ENCODE measurements at regions not wholly inside any gene's neighbourhood (a gene's known extent, or its start where the extent isn't known, plus 50 kb on each side); places are given as distances from the start of the nearest gene placed in this dataset.

DNA sequence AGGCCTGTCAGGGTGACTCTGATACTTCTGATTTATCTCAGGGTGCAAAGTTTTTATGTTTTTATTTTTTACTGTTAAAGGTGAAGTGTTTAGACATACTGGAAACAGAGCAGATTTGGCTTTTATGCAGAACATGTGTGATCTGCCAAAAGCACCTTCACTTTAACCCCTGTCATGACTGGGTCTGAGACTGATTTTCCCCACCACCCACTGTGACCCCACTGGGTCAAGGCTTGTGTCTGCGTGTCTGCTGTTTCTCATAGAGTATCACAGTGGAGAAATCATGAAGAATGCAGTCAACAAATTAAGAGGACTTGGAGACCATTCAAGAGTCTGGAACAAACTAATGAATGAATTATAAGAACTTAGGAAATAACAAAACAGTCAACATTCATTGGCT, 131.2 kb downstream of the SPTSSA start:
- H3K4me3 Mint-ChIP-seq, result no peak overlapping the region
- no peak overlapping the region for H3K27ac Mint-ChIP-seq
- ChIA-PET POLR2A (no interaction called here), CTCF (interaction anchor here (0.6 to 2.0 kb wide), 8 partner anchors 8 to 1738 kb away, joined by 3 to 23 read pairs (median 5); no protein-coding TSS in a partner anchor)
- no peak for ATAC-seq
- H3K27me3 Mint-ChIP-seq (ENCODE audit: low read depth), result no peaks in the 10 kb centered on the region
- DNase-seq (ENCODE audit: low spot score), result no peak
- H3K9me3 Mint-ChIP-seq, result peaks cover 5% of the 10 kb centered on the region; the same call in 1 of the 2 replicates
- H3K36me3 Mint-ChIP-seq, result no peaks in the 10 kb centered on the region
- peaks cover 11% of the 10 kb centered on the region for H3K4me1 Mint-ChIP-seq
- TF ChIP-seq, protein P1, sequence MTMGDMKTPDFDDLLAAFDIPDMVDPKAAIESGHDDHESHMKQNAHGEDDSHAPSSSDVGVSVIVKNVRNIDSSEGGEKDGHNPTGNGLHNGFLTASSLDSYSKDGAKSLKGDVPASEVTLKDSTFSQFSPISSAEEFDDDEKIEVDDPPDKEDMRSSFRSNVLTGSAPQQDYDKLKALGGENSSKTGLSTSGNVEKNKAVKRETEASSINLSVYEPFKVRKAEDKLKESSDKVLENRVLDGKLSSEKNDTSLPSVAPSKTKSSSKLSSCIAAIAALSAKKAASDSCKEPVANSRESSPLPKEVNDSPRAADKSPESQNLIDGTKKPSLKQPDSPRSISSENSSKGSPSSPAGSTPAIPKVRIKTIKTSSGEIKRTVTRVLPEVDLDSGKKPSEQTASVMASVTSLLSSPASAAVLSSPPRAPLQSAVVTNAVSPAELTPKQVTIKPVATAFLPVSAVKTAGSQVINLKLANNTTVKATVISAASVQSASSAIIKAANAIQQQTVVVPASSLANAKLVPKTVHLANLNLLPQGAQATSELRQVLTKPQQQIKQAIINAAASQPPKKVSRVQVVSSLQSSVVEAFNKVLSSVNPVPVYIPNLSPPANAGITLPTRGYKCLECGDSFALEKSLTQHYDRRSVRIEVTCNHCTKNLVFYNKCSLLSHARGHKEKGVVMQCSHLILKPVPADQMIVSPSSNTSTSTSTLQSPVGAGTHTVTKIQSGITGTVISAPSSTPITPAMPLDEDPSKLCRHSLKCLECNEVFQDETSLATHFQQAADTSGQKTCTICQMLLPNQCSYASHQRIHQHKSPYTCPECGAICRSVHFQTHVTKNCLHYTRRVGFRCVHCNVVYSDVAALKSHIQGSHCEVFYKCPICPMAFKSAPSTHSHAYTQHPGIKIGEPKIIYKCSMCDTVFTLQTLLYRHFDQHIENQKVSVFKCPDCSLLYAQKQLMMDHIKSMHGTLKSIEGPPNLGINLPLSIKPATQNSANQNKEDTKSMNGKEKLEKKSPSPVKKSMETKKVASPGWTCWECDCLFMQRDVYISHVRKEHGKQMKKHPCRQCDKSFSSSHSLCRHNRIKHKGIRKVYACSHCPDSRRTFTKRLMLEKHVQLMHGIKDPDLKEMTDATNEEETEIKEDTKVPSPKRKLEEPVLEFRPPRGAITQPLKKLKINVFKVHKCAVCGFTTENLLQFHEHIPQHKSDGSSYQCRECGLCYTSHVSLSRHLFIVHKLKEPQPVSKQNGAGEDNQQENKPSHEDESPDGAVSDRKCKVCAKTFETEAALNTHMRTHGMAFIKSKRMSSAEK (CRISPR knock-in tag; IDR thresholded peaks at IDR 0.05; ENCODE audit: borderline replicate concordance), result no peak
- TF ChIP-seq, protein P2, sequence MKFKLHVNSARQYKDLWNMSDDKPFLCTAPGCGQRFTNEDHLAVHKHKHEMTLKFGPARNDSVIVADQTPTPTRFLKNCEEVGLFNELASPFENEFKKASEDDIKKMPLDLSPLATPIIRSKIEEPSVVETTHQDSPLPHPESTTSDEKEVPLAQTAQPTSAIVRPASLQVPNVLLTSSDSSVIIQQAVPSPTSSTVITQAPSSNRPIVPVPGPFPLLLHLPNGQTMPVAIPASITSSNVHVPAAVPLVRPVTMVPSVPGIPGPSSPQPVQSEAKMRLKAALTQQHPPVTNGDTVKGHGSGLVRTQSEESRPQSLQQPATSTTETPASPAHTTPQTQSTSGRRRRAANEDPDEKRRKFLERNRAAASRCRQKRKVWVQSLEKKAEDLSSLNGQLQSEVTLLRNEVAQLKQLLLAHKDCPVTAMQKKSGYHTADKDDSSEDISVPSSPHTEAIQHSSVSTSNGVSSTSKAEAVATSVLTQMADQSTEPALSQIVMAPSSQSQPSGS (CRISPR knock-in tag; IDR thresholded peaks at IDR 0.05; ENCODE audit: borderline replicate concordance, low read depth), result no peak
- TF ChIP-seq, protein P3, sequence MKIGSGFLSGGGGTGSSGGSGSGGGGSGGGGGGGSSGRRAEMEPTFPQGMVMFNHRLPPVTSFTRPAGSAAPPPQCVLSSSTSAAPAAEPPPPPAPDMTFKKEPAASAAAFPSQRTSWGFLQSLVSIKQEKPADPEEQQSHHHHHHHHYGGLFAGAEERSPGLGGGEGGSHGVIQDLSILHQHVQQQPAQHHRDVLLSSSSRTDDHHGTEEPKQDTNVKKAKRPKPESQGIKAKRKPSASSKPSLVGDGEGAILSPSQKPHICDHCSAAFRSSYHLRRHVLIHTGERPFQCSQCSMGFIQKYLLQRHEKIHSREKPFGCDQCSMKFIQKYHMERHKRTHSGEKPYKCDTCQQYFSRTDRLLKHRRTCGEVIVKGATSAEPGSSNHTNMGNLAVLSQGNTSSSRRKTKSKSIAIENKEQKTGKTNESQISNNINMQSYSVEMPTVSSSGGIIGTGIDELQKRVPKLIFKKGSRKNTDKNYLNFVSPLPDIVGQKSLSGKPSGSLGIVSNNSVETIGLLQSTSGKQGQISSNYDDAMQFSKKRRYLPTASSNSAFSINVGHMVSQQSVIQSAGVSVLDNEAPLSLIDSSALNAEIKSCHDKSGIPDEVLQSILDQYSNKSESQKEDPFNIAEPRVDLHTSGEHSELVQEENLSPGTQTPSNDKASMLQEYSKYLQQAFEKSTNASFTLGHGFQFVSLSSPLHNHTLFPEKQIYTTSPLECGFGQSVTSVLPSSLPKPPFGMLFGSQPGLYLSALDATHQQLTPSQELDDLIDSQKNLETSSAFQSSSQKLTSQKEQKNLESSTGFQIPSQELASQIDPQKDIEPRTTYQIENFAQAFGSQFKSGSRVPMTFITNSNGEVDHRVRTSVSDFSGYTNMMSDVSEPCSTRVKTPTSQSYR (CRISPR knock-in tag; IDR thresholded peaks at IDR 0.05), result no peak
- TF ChIP-seq FOXK1 (CRISPR knock-in tag; IDR thresholded peaks at IDR 0.05) (no peak), TP53 (CRISPR knock-in tag; IDR thresholded peaks at IDR 0.05) (no peak), NFYB (CRISPR knock-in tag; conservative IDR thresholded peaks at IDR 0.05; ENCODE audit: low read depth) (no peak), HMGA2 (CRISPR knock-in tag; IDR thresholded peaks at IDR 0.05) (no peak), MXD4 (CRISPR knock-in tag; IDR thresholded peaks at IDR 0.05; ENCODE audit: borderline replicate concordance) (no peak), NR2C2 (CRISPR knock-in tag; IDR thresholded peaks at IDR 0.05) (no peak)
- TF ChIP-seq, protein P4, sequence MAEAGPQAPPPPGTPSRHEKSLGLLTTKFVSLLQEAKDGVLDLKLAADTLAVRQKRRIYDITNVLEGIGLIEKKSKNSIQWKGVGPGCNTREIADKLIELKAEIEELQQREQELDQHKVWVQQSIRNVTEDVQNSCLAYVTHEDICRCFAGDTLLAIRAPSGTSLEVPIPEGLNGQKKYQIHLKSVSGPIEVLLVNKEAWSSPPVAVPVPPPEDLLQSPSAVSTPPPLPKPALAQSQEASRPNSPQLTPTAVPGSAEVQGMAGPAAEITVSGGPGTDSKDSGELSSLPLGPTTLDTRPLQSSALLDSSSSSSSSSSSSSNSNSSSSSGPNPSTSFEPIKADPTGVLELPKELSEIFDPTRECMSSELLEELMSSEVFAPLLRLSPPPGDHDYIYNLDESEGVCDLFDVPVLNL (CRISPR knock-in tag; IDR thresholded peaks at IDR 0.05; ENCODE audit: borderline replicate concordance, low read depth), result no peak
- TF ChIP-seq, protein P5, sequence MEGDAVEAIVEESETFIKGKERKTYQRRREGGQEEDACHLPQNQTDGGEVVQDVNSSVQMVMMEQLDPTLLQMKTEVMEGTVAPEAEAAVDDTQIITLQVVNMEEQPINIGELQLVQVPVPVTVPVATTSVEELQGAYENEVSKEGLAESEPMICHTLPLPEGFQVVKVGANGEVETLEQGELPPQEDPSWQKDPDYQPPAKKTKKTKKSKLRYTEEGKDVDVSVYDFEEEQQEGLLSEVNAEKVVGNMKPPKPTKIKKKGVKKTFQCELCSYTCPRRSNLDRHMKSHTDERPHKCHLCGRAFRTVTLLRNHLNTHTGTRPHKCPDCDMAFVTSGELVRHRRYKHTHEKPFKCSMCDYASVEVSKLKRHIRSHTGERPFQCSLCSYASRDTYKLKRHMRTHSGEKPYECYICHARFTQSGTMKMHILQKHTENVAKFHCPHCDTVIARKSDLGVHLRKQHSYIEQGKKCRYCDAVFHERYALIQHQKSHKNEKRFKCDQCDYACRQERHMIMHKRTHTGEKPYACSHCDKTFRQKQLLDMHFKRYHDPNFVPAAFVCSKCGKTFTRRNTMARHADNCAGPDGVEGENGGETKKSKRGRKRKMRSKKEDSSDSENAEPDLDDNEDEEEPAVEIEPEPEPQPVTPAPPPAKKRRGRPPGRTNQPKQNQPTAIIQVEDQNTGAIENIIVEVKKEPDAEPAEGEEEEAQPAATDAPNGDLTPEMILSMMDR (IDR thresholded peaks at IDR 0.05), result no peak
- TF ChIP-seq, protein P6, sequence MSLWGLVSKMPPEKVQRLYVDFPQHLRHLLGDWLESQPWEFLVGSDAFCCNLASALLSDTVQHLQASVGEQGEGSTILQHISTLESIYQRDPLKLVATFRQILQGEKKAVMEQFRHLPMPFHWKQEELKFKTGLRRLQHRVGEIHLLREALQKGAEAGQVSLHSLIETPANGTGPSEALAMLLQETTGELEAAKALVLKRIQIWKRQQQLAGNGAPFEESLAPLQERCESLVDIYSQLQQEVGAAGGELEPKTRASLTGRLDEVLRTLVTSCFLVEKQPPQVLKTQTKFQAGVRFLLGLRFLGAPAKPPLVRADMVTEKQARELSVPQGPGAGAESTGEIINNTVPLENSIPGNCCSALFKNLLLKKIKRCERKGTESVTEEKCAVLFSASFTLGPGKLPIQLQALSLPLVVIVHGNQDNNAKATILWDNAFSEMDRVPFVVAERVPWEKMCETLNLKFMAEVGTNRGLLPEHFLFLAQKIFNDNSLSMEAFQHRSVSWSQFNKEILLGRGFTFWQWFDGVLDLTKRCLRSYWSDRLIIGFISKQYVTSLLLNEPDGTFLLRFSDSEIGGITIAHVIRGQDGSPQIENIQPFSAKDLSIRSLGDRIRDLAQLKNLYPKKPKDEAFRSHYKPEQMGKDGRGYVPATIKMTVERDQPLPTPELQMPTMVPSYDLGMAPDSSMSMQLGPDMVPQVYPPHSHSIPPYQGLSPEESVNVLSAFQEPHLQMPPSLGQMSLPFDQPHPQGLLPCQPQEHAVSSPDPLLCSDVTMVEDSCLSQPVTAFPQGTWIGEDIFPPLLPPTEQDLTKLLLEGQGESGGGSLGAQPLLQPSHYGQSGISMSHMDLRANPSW (CRISPR knock-in tag; conservative IDR thresholded peaks at IDR 0.05; ENCODE audit: low read depth), result no peak
- TF ChIP-seq, protein P7, sequence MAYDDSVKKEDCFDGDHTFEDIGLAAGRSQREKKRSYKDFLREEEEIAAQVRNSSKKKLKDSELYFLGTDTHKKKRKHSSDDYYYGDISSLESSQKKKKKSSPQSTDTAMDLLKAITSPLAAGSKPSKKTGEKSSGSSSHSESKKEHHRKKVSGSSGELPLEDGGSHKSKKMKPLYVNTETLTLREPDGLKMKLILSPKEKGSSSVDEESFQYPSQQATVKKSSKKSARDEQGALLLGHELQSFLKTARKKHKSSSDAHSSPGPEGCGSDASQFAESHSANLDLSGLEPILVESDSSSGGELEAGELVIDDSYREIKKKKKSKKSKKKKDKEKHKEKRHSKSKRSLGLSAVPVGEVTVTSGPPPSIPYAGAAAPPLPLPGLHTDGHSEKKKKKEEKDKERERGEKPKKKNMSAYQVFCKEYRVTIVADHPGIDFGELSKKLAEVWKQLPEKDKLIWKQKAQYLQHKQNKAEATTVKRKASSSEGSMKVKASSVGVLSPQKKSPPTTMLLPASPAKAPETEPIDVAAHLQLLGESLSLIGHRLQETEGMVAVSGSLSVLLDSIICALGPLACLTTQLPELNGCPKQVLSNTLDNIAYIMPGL (CRISPR knock-in tag; IDR thresholded peaks at IDR 0.05), result no peak
- TF ChIP-seq, protein P8, sequence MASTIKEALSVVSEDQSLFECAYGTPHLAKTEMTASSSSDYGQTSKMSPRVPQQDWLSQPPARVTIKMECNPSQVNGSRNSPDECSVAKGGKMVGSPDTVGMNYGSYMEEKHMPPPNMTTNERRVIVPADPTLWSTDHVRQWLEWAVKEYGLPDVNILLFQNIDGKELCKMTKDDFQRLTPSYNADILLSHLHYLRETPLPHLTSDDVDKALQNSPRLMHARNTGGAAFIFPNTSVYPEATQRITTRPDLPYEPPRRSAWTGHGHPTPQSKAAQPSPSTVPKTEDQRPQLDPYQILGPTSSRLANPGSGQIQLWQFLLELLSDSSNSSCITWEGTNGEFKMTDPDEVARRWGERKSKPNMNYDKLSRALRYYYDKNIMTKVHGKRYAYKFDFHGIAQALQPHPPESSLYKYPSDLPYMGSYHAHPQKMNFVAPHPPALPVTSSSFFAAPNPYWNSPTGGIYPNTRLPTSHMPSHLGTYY (CRISPR knock-in tag; IDR thresholded peaks at IDR 0.05), result no peak
